Transverse colon (tissue), 4 donors: ENCODE measurements at regions not wholly inside any gene's neighbourhood (a gene's known extent, or its start where the extent isn't known, plus 50 kb on each side); places are given as distances from the start of the nearest gene placed in this dataset.

Experiments used
- DNase-seq: peaks from one replicate; pipeline ENCODE4 v3.0.0-alpha.2; 2019
- H3K27ac ChIP-seq, 4 donors: fragments of 200-600 bp; sonication (generic); 2 replicates each; pipeline ENCODE4 v1.5.1; 2016 to 2018; ENCODE audit warnings: inconsistent platforms in 4 of 4
- H3K27me3 ChIP-seq: fragments of 200-600 bp; sonication (generic); 2 replicates; pipeline ENCODE4 v1.5.1; 2017; ENCODE audit warnings: inconsistent platforms
- H3K36me3 ChIP-seq, 4 donors: fragments of 200-600 bp; sonication (generic); 2 replicates each; pipeline ENCODE4 v1.5.1; 2017 to 2019; ENCODE audit warnings: inconsistent platforms in 4 of 4
- H3K4me1 ChIP-seq, 4 donors: fragments of 200-600 bp; sonication (generic); 2 replicates each; pipeline ENCODE4 v1.5.1; 2017 to 2020; ENCODE audit warnings: inconsistent platforms in 4 of 4
- H3K4me3 ChIP-seq, 4 donors: fragments of 200-600 bp; sonication (generic); 1 replicate in 1 of 4; 2 replicates in 3 of 4; pipeline versions ENCODE4 v1.5.1 to v1.6.1; 2017 to 2019; ENCODE audit warnings: inconsistent platforms in 4 of 4
- H3K9me3 ChIP-seq, 2 donors: fragments of 200-600 bp; sonication (generic); 2 replicates each; pipeline ENCODE4 v1.5.1; 2017 to 2019; ENCODE audit warnings: inconsistent platforms in 2 of 2
- EP300 ChIP-seq: sonication (generic); formaldehyde crosslinking; IDR thresholded peaks from one replicate; pipeline ENCODE4 v1.6.1; 2017; ENCODE audit warnings: antibody characterized with exemption, low read depth
- POLR2A ChIP-seq: fragments of 450-650 bp; IDR thresholded peaks from one replicate; pipeline ENCODE4 v1.6.1; 2016; ENCODE audit warnings: antibody characterized with exemption, mild to moderate bottlenecking, moderate library complexity
- POLR2AphosphoS5 ChIP-seq, 3 donors: sonication (generic); formaldehyde crosslinking; IDR thresholded peaks; one replicate each; pipeline ENCODE4 v1.6.1; 2016; ENCODE audit warnings: antibody characterized with exemption in 3 of 3
- WGBS, 2 donors: methylation state at CpG; one replicate each; pipeline ENCODE4 v1.1.5; 2018; ENCODE audit warnings: low coverage in 1 of 2; 5-methylcytosine and 5-hydroxymethylcytosine counted together
- in situ Hi-C, 4 donors: fragments of 200-750 bp; cut with MboI; loops; one replicate each; pipeline versions ENCODE4 v1.15.0 to v1.15.1; 2017; ENCODE audit warnings: low sequenced_read_pairs in 3 of 4, low pct_ligation_motif_present in 1 of 4, low pct_unique_long_range_greater_than_20kb in 1 of 4
- intact Hi-C: fragments of 100-400 bp; cut with DNase I; formaldehyde crosslinking; loops from one replicate; pipeline ENCODE4 v1.15.1; 2023; ENCODE audit warnings: low total_unique reads
- TF ChIP-seq, protein P1 (sequence below), 5 experiments: fragments of 200-600 bp in 3 of 5; fragments of 450-650 bp in 2 of 5; sonication (generic) in 3 of 5; IDR thresholded peaks; 1 replicate in 2 of 5; 2 replicates in 3 of 5; pipeline ENCODE4 v1.5.1; 2016 to 2017; ENCODE audit warnings: antibody characterized with exemption in 5 of 5, inconsistent platforms in 3 of 5, mild to moderate bottlenecking in 2 of 5, moderate library complexity in 1 of 5

DNA sequence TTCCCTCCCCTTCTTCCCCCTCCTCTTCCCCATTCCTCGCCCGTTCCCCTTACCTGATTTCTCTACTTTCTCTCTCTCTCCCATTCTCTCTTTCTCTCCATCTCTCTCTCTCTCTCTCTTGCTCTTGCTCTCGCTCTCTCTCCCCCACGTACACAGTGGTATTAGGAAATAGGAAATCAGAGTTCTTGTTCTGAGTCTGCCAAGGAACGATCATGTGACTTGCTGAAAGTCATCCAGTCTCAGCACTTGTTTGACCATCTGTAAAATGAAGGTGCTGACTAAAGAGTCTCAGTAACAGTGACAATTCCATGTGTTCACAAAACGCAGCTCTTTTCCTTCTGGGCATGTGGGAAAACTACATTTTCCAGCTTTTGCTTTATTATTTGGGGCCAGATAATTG is 445.0 kb upstream of the TGFBR2 start:
- H3K9me3 ChIP-seq, result no peaks in the 10 kb centered on the region
- TF ChIP-seq POLR2AphosphoS5 (IDR thresholded peaks at IDR 0.05) (no peak), POLR2A (no peak), EP300 (no peak)
- TF ChIP-seq, protein P1, sequence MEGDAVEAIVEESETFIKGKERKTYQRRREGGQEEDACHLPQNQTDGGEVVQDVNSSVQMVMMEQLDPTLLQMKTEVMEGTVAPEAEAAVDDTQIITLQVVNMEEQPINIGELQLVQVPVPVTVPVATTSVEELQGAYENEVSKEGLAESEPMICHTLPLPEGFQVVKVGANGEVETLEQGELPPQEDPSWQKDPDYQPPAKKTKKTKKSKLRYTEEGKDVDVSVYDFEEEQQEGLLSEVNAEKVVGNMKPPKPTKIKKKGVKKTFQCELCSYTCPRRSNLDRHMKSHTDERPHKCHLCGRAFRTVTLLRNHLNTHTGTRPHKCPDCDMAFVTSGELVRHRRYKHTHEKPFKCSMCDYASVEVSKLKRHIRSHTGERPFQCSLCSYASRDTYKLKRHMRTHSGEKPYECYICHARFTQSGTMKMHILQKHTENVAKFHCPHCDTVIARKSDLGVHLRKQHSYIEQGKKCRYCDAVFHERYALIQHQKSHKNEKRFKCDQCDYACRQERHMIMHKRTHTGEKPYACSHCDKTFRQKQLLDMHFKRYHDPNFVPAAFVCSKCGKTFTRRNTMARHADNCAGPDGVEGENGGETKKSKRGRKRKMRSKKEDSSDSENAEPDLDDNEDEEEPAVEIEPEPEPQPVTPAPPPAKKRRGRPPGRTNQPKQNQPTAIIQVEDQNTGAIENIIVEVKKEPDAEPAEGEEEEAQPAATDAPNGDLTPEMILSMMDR (IDR thresholded peaks at IDR 0.05), result no peak
- no peak overlapping the region for H3K4me3 ChIP-seq
- no peak for DNase-seq
- 67 to 72% methylated on average over 5 to 6 of the region's 6 CpGs for WGBS, 2 donors
- in situ Hi-C loops, result no loop called here
- H3K27ac ChIP-seq, result no peak overlapping the region
- intact Hi-C loops, result no loop called here
- H3K27me3 ChIP-seq, result no peaks in the 10 kb centered on the region
- no peaks in the 10 kb centered on the region for H3K4me1 ChIP-seq
- H3K36me3 ChIP-seq, result no peaks in the 10 kb centered on the region

DNA sequence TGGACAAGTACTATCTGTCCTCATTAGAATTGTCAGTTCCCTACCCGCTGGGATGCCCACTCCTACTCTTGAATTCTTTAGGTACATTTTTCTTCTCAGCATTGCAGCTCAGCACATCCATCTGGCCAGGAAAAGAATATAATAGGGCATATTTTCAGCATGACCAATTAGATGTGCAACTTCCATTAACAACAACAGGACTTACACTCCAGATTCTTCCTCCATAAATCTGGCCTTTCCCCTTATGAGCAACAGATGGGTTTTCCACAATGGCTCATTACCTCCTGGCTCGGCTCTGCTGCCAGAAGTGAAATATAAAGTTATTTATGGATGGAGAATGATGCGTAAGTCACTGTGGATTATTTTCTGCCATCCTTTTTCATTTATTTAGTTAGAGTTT is 443.8 kb upstream of the TGFBR2 start:
- in situ Hi-C loops (no loop called here), intact Hi-C loops (no loop called here)
- 81 to 90% methylated on average over 2 to 3 of the region's 3 CpGs for WGBS, 2 donors
- DNase-seq, result no peak
- H3K9me3 ChIP-seq, result no peaks in the 10 kb centered on the region
- no peak for TF ChIP-seq EP300
- no peak for TF ChIP-seq POLR2A
- TF ChIP-seq, protein P1 (IDR thresholded peaks at IDR 0.05), result no peak
- no peak for TF ChIP-seq POLR2AphosphoS5 (IDR thresholded peaks at IDR 0.05)
- no peaks in the 10 kb centered on the region for H3K27me3 ChIP-seq
- H3K27ac ChIP-seq, result no peak overlapping the region
- no peaks in the 10 kb centered on the region for H3K36me3 ChIP-seq
- H3K4me1 ChIP-seq, result no peaks in the 10 kb centered on the region
- H3K4me3 ChIP-seq, result no peak overlapping the region

DNA sequence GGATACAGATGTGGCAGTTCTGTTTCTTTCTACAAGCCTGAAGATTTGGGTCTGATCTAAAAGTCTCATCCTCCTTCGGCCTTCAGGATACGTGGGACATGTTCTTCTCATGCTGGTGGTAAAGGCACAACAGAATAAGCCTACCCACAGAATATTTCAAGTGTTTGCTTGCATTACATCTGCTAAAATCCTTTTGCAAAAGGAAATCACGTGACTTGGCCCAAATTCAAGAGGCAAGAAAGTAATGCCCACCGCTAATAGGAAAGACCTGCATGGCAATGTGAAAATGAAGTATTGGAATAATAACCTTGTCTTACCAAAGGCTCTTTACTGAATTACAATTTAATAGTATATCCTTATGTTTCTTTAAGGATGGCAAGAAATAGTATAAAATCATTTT is 439.9 kb upstream of the TGFBR2 start:
- WGBS, 2 donors, result 82 to 85% methylated on average over 4 of the region's 4 CpGs

DNA sequence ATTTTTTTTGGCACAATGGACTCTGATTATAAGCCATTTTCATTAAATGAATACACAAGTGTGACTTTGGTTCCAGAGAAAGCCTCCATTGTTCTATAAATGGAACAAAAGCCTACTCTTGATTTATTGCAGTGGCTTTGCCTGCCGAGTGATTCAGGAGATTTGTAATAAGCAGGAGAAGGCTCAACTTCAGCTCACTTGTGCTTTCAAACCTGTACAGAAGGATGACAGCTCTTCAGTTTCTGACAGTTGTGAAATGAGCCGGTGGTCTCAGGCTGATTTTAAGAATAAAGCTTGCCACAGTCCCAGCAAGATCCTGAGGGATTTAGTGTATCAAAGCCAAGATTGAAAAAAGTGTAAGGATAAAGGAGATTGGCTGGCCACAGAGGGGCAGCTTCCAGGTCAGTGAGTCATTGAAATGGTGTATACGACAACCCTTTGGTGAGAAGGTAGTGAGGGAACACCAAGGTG is 438.8 kb upstream of the TGFBR2 start:
- DNase-seq, result no peak
- Histone ChIP-seq H3K27me3 (no peaks in the 10 kb centered on the region), H3K36me3 (no peaks in the 10 kb centered on the region), H3K4me3 (no peak overlapping the region), H3K9me3 (no peaks in the 10 kb centered on the region), H3K4me1 (no peaks in the 10 kb centered on the region), H3K27ac (no peak overlapping the region)
- in situ Hi-C loops (no loop called here), intact Hi-C loops (no loop called here)
- TF ChIP-seq EP300 (no peak), POLR2A (no peak), POLR2AphosphoS5 (IDR thresholded peaks at IDR 0.05) (no peak)
- TF ChIP-seq, protein P1 (IDR thresholded peaks at IDR 0.05), result no peak
- 27 to 39% methylated on average over 3 of the region's 3 CpGs for WGBS, 2 donors

More for the DNA sequence above, 439.9 kb upstream of the TGFBR2 start:
- no peak overlapping the region for H3K4me3 ChIP-seq
- intact Hi-C loops, result no loop called here
- no peaks in the 10 kb centered on the region for H3K4me1 ChIP-seq
- TF ChIP-seq, protein P1 (IDR thresholded peaks at IDR 0.05), result no peak
- TF ChIP-seq POLR2AphosphoS5 (IDR thresholded peaks at IDR 0.05) (no peak), EP300 (no peak), POLR2A (no peak)
- H3K9me3 ChIP-seq, result no peaks in the 10 kb centered on the region
- no peaks in the 10 kb centered on the region for H3K36me3 ChIP-seq
- no peak for DNase-seq
- no peak overlapping the region for H3K27ac ChIP-seq
- no peaks in the 10 kb centered on the region for H3K27me3 ChIP-seq
- in situ Hi-C loops, result no loop called here
